RWPE1 (cell line): ENCODE measurements at regions not wholly inside any gene's neighbourhood (a gene's known extent, or its start where the extent isn't known, plus 50 kb on each side); places are given as distances from the start of the nearest gene placed in this dataset.

ENCODE experiments used
- CTCF ChIA-PET: fragments of 350-600 bp; sonication (Branson Sonifier 250); formaldehyde crosslinking; extraction: SDS; loops from one replicate; lab custom pipeline; 2021; lab: Yijun Ruan, JAX
- POLR2A ChIA-PET: fragments of 400-600 bp; formaldehyde crosslinking; extraction: SDS; loops from one replicate; lab custom pipeline; 2020; ENCODE audit warnings: antibody characterized with exemption; ENCODE audit not compliant: low non-redundant PET; lab: Yijun Ruan, JAX
- DNase-seq: peaks from one replicate; pipeline ENCODE4 v3.0.0; 2012; ENCODE audit warnings: low spot score
- H3K27ac ChIP-seq: fragments of 450-650 bp; 2 replicates; pipeline ENCODE4 v1.5.1; 2017
- CTCF ChIP-seq: fragments of 450-650 bp; conservative IDR thresholded peaks from 2 replicates; pipeline ENCODE4 v1.5.1; 2017; ENCODE audit warnings: low read depth, mild to moderate bottlenecking

GRCh38 chr15:98207928-98208327 lies 247.4 kb downstream of the ARRDC4 start:
- ChIA-PET CTCF (interaction anchor here (0.7 to 1.1 kb wide), 3 partner anchors 30 to 214 kb away, joined by 3 to 4 read pairs (median 3); no protein-coding TSS in a partner anchor), POLR2A (no interaction called here)
- no peak overlapping the region for H3K27ac ChIP-seq
- no peak for TF ChIP-seq CTCF
- no peak for DNase-seq

- CTCF ChIA-PET: no interaction called here
- no peak for TF ChIP-seq CTCF
- DNase-seq: no peak
- POLR2A ChIA-PET: no interaction called here
- H3K27ac ChIP-seq: no peak overlapping the region
Observed at GRCh38 chr15:98213346-98213979, 253.0 kb downstream of the ARRDC4 start.

- ChIA-PET POLR2A (no interaction called here), CTCF (no interaction called here)
- DNase-seq: no peak
- TF ChIP-seq CTCF: no peak
- H3K27ac ChIP-seq: no peak overlapping the region
Observed at GRCh38 chr15:98216166-98216565, 255.7 kb downstream of the ARRDC4 start.

- POLR2A ChIA-PET: no interaction called here
- CTCF ChIA-PET: no interaction called here
- DNase-seq: no peak
- no peak overlapping the region for H3K27ac ChIP-seq
- no peak for TF ChIP-seq CTCF
Observed at GRCh38 chr15:98217356-98217755, 256.9 kb downstream of the ARRDC4 start.

- DNase-seq: no peak
- H3K27ac ChIP-seq: no peak overlapping the region
- POLR2A ChIA-PET: no interaction called here
- CTCF ChIA-PET: no interaction called here
- TF ChIP-seq CTCF: no peak
Observed at GRCh38 chr15:98221144-98221543, 260.6 kb downstream of the ARRDC4 start.

- H3K27ac ChIP-seq: no peak overlapping the region
- TF ChIP-seq CTCF: no peak
- CTCF ChIA-PET: no interaction called here
- no peak for DNase-seq
- POLR2A ChIA-PET: no interaction called here
Observed at GRCh38 chr15:98221577-98221976, 261.1 kb downstream of the ARRDC4 start.
